ENCODE measurements at regions not wholly inside any gene's neighbourhood (a gene's known extent, or its start where the extent isn't known, plus 50 kb on each side); places are given as distances from the start of the nearest gene placed in this dataset.

- H3K27ac ChIP-seq (ENCODE audit: insufficient read depth, low read depth, low read length, poor library complexity, severe bottlenecking), result no peak overlapping the region
- no peaks in the 10 kb centered on the region for H3K9me3 ChIP-seq (ENCODE audit: control insufficient read depth, low read length)
- no peaks in the 10 kb centered on the region for H3K4me1 ChIP-seq (ENCODE audit: control insufficient read depth, insufficient read depth, low read length)
- H3K27me3 ChIP-seq (ENCODE audit: control insufficient read depth, insufficient read depth, low read length, poor library complexity, severe bottlenecking), result no peaks in the 10 kb centered on the region
- no peaks in the 10 kb centered on the region for H3K36me3 ChIP-seq (ENCODE audit: control insufficient read depth, insufficient read depth, low read length)
- WGBS, 2 experiments, result 95 to 97% methylated on average over 3 of the region's 3 CpGs
- H3K4me3 ChIP-seq (ENCODE audit: insufficient read depth, low read depth, low read length), result no peak overlapping the region
Observed at GRCh38 chr1:80925130-80925805, 875.5 kb upstream of the ADGRL2 start.

GRCh38 chr1:80924290-80924689 is 876.4 kb upstream of the ADGRL2 start:
- WGBS, 2 experiments, result 96 to 97% methylated on average over 2 of the region's 2 CpGs
- Histone ChIP-seq H3K36me3 (ENCODE audit: control insufficient read depth, insufficient read depth, low read length) (no peaks in the 10 kb centered on the region), H3K27me3 (ENCODE audit: control insufficient read depth, insufficient read depth, low read length, poor library complexity, severe bottlenecking) (no peaks in the 10 kb centered on the region), H3K9me3 (ENCODE audit: control insufficient read depth, low read length) (no peaks in the 10 kb centered on the region), H3K27ac (ENCODE audit: insufficient read depth, low read depth, low read length, poor library complexity, severe bottlenecking) (no peak overlapping the region), H3K4me1 (ENCODE audit: control insufficient read depth, insufficient read depth, low read length) (no peaks in the 10 kb centered on the region), H3K4me3 (ENCODE audit: insufficient read depth, low read depth, low read length) (no peak overlapping the region)

- no peaks in the 10 kb centered on the region for H3K9me3 ChIP-seq (ENCODE audit: control insufficient read depth, low read length)
- no peak overlapping the region for H3K4me3 ChIP-seq (ENCODE audit: insufficient read depth, low read depth, low read length)
- no peaks in the 10 kb centered on the region for H3K36me3 ChIP-seq (ENCODE audit: control insufficient read depth, insufficient read depth, low read length)
- no peaks in the 10 kb centered on the region for H3K27me3 ChIP-seq (ENCODE audit: control insufficient read depth, insufficient read depth, low read length, poor library complexity, severe bottlenecking)
- WGBS, 2 experiments, result 74 to 85% methylated on average over 1 of the region's 1 CpG
- H3K4me1 ChIP-seq (ENCODE audit: control insufficient read depth, insufficient read depth, low read length), result no peaks in the 10 kb centered on the region
- no peak overlapping the region for H3K27ac ChIP-seq (ENCODE audit: insufficient read depth, low read depth, low read length, poor library complexity, severe bottlenecking)
Observed at GRCh38 chr1:80922906-80923305, 877.8 kb upstream of the ADGRL2 start.

DNA sequence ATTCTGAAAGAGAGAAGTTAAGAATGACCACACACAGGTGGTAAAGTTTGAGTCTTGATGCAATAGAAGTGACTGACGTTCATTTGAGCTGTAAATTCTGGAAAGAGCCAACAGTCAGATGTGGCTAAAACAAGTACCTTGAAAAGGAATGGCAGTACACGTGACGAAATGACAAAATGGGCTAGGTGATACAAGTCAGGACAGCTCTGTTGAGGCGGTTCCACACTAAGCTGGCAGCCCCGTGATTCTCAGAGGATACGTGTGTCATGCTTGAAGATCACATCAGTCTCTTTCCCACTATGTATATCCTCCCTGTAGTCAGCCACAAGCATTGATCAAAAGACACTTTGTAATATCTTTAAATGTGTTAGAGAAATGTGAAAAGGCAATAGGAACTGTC is 881.3 kb upstream of the ADGRL2 start:
- 92 to 94% methylated on average over 6 of the region's 6 CpGs for WGBS, 2 experiments
- Histone ChIP-seq H3K4me3 (ENCODE audit: insufficient read depth, low read depth, low read length) (no peak overlapping the region), H3K36me3 (ENCODE audit: control insufficient read depth, insufficient read depth, low read length) (no peaks in the 10 kb centered on the region), H3K4me1 (ENCODE audit: control insufficient read depth, insufficient read depth, low read length) (no peaks in the 10 kb centered on the region), H3K9me3 (ENCODE audit: control insufficient read depth, low read length) (no peaks in the 10 kb centered on the region), H3K27ac (ENCODE audit: insufficient read depth, low read depth, low read length, poor library complexity, severe bottlenecking) (no peak overlapping the region), H3K27me3 (ENCODE audit: control insufficient read depth, insufficient read depth, low read length, poor library complexity, severe bottlenecking) (no peaks in the 10 kb centered on the region)

GRCh38 chr1:80918380-80918779 is 882.4 kb upstream of the ADGRL2 start:
- WGBS, 2 experiments, result 50 to 54% methylated on average over 1 of the region's 1 CpG
- Histone ChIP-seq H3K4me3 (ENCODE audit: insufficient read depth, low read depth, low read length) (no peak overlapping the region), H3K4me1 (ENCODE audit: control insufficient read depth, insufficient read depth, low read length) (no peaks in the 10 kb centered on the region), H3K27me3 (ENCODE audit: control insufficient read depth, insufficient read depth, low read length, poor library complexity, severe bottlenecking) (no peaks in the 10 kb centered on the region), H3K27ac (ENCODE audit: insufficient read depth, low read depth, low read length, poor library complexity, severe bottlenecking) (no peak overlapping the region), H3K9me3 (ENCODE audit: control insufficient read depth, low read length) (no peaks in the 10 kb centered on the region), H3K36me3 (ENCODE audit: control insufficient read depth, insufficient read depth, low read length) (no peaks in the 10 kb centered on the region)

- WGBS, 2 experiments, result 100% methylated on average over 1 of the region's 2 CpGs; no CpG with 5 or more reads in 1 of the 2 experiments
- Histone ChIP-seq H3K27me3 (ENCODE audit: control insufficient read depth, insufficient read depth, low read length, poor library complexity, severe bottlenecking) (no peaks in the 10 kb centered on the region), H3K4me1 (ENCODE audit: control insufficient read depth, insufficient read depth, low read length) (no peaks in the 10 kb centered on the region), H3K36me3 (ENCODE audit: control insufficient read depth, insufficient read depth, low read length) (no peaks in the 10 kb centered on the region), H3K27ac (ENCODE audit: insufficient read depth, low read depth, low read length, poor library complexity, severe bottlenecking) (no peak overlapping the region), H3K9me3 (ENCODE audit: control insufficient read depth, low read length) (no peaks in the 10 kb centered on the region), H3K4me3 (ENCODE audit: insufficient read depth, low read depth, low read length) (no peak overlapping the region)
Observed at GRCh38 chr1:80917826-80918225, 882.9 kb upstream of the ADGRL2 start.

DNA sequence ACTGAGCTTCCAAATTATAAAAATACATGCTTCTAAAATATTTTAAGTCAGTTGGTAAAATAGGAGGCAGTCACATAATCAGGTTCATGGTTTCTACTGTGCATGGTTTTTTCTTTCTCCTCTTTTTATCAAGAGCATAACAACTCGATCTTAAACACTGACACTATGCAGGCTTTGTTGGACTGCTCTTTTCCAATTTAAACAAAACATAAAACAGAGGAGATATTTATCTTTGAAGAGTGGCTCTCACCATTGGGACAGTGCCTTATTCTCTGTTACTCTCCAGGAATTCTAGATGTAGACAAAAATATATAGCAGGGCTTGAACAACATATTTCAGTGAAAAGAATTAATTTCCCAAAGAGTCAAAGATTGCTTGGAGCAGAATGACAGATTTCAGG is 883.5 kb upstream of the ADGRL2 start:
- no peak overlapping the region for H3K27ac ChIP-seq (ENCODE audit: insufficient read depth, low read depth, low read length, poor library complexity, severe bottlenecking)
- 86 to 91% methylated on average over 1 of the region's 1 CpG for WGBS, 2 experiments

DNA sequence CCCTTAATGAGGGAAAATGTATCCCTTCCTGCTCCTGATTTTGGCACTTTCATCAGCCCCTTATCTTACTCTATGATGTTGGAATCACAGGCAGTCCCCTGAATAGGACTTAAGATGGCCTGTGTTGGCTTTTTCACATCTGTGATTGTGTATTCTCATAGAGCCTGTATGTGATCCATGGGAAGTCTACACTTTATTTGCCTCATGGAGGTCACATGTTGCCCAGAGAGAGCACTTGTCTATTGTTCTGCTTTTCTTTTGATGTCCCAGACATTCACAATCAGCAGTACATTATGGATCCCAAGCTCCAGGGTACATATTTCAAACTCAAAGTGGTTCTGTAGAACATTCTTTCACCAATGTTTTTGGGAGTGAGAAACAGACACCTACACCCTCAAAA is 885.2 kb upstream of the ADGRL2 start:
- Histone ChIP-seq H3K27me3 (ENCODE audit: control insufficient read depth, insufficient read depth, low read length, poor library complexity, severe bottlenecking) (no peaks in the 10 kb centered on the region), H3K4me3 (ENCODE audit: insufficient read depth, low read depth, low read length) (no peak overlapping the region), H3K27ac (ENCODE audit: insufficient read depth, low read depth, low read length, poor library complexity, severe bottlenecking) (no peak overlapping the region), H3K36me3 (ENCODE audit: control insufficient read depth, insufficient read depth, low read length) (no peaks in the 10 kb centered on the region), H3K9me3 (ENCODE audit: control insufficient read depth, low read length) (no peaks in the 10 kb centered on the region), H3K4me1 (ENCODE audit: control insufficient read depth, insufficient read depth, low read length) (no peaks in the 10 kb centered on the region)

More for the DNA sequence above, 883.5 kb upstream of the ADGRL2 start:
- Histone ChIP-seq H3K9me3 (ENCODE audit: control insufficient read depth, low read length) (no peaks in the 10 kb centered on the region), H3K27me3 (ENCODE audit: control insufficient read depth, insufficient read depth, low read length, poor library complexity, severe bottlenecking) (no peaks in the 10 kb centered on the region), H3K4me1 (ENCODE audit: control insufficient read depth, insufficient read depth, low read length) (no peaks in the 10 kb centered on the region), H3K36me3 (ENCODE audit: control insufficient read depth, insufficient read depth, low read length) (no peaks in the 10 kb centered on the region), H3K4me3 (ENCODE audit: insufficient read depth, low read depth, low read length) (no peak overlapping the region)

- H3K27ac ChIP-seq (ENCODE audit: insufficient read depth, low read depth, low read length, poor library complexity, severe bottlenecking), result no peak overlapping the region
- no peaks in the 10 kb centered on the region for H3K4me1 ChIP-seq (ENCODE audit: control insufficient read depth, insufficient read depth, low read length)
Observed at GRCh38 chr1:80910426-80910825, 890.3 kb upstream of the ADGRL2 start.

DNA sequence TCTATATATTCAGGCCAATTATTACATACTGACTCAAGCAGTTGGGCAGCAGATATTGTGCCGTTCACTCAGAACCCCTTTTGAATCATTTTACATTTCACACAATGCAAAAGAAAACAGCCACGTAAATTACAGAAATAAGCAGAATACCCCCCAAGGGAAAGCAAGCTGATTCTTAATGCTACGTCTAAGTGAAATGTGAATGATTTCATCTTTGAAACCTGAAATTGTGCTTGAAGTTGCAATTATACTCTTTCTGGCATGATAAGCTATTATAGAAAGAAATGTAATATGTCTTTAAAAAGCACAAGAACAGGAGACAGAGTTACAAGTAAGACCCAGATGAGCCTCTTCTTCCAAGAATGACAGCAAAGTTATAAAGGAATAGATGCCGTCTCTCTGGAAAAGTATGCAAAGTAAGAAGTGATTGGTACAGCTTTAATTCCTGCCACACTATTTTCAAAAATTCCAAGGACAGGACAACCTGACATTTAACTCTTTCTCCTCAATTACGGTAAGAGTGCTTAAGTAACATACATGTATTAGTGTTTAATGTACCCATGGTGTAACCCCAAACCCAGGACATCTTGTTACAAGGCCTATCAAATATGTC is 891.5 kb upstream of the ADGRL2 start:
- no peaks in the 10 kb centered on the region for H3K9me3 ChIP-seq (ENCODE audit: control insufficient read depth, low read length)
- no peaks in the 10 kb centered on the region for H3K4me1 ChIP-seq (ENCODE audit: control insufficient read depth, insufficient read depth, low read length)
- H3K27ac ChIP-seq (ENCODE audit: insufficient read depth, low read depth, low read length, poor library complexity, severe bottlenecking), result no peak overlapping the region
- no peaks in the 10 kb centered on the region for H3K27me3 ChIP-seq (ENCODE audit: control insufficient read depth, insufficient read depth, low read length, poor library complexity, severe bottlenecking)
- H3K36me3 ChIP-seq (ENCODE audit: control insufficient read depth, insufficient read depth, low read length), result no peaks in the 10 kb centered on the region
- H3K4me3 ChIP-seq (ENCODE audit: insufficient read depth, low read depth, low read length), result no peak overlapping the region
- 72 to 76% methylated on average over 4 to 5 of the region's 5 CpGs for WGBS, 2 experiments

More at GRCh38 chr1:80910426-80910825, 890.3 kb upstream of the ADGRL2 start:
- no peaks in the 10 kb centered on the region for H3K36me3 ChIP-seq (ENCODE audit: control insufficient read depth, insufficient read depth, low read length)
- WGBS, 2 experiments, result 100% methylated on average over 2 of the region's 2 CpGs
- H3K27me3 ChIP-seq (ENCODE audit: control insufficient read depth, insufficient read depth, low read length, poor library complexity, severe bottlenecking), result no peaks in the 10 kb centered on the region
- no peaks in the 10 kb centered on the region for H3K9me3 ChIP-seq (ENCODE audit: control insufficient read depth, low read length)
- no peak overlapping the region for H3K4me3 ChIP-seq (ENCODE audit: insufficient read depth, low read depth, low read length)
